ENCODE measurements at regions not wholly inside any gene's neighbourhood (a gene's known extent, or its start where the extent isn't known, plus 50 kb on each side); places are given as distances from the start of the nearest gene placed in this dataset.

- in situ Hi-C loops (cut with HindIII; ENCODE audit: low pct_unique_long_range_greater_than_20kb, low sequenced_read_pairs), result no loop called here
- no peak for DNase-seq (ENCODE audit: low read depth, low spot score)
Observed at GRCh38 chr18:73079920-73080319, 212.1 kb upstream of the NETO1 start.

- in situ Hi-C loops (cut with HindIII; ENCODE audit: low pct_unique_long_range_greater_than_20kb, low sequenced_read_pairs), result no loop called here
- no peak for DNase-seq (ENCODE audit: low read depth, low spot score)
Observed at GRCh38 chr18:73060666-73061288, 193.0 kb upstream of the NETO1 start.

DNA sequence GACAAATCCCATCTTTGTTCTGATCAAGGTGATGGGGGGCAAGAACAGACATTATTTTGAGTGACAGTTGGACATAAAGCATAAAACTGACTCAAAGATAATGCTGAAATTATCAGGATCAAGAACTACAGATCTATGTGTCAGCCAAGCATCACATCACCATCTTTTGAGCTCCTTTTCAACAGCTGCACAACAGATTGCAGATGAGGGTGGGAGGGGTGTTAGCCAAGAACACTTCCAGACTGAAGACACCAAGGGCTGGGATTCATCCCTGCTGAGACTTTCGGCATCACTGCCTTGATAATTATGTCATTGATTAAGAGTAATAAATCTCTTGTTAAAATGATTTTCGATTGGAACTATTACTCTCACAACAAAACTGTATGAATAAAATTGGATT, 191.5 kb upstream of the NETO1 start:
- DNase-seq (ENCODE audit: low read depth, low spot score), result no peak
- in situ Hi-C loops (cut with HindIII; ENCODE audit: low pct_unique_long_range_greater_than_20kb, low sequenced_read_pairs), result no loop called here

DNA sequence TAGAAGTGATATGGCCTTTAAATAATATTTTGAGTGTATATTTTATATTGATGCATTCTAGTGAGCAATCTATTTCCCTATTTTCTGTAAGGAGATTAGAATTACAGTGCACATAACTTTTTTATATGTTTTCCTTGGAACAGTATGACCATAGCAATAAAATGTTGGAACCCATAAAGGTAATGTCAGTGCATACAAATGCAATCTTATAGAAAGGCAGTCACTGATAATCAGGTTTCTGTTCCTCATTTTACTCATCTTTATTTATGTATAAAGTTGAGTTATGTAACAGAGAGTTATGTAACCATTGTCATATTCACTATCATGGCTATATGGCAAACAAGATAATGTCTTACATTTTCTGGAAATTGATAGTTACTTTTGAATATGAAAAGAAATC, 179.9 kb upstream of the NETO1 start:
- no peak for DNase-seq (ENCODE audit: low read depth, low spot score)
- in situ Hi-C loops (cut with HindIII; ENCODE audit: low pct_unique_long_range_greater_than_20kb, low sequenced_read_pairs), result no loop called here

DNA sequence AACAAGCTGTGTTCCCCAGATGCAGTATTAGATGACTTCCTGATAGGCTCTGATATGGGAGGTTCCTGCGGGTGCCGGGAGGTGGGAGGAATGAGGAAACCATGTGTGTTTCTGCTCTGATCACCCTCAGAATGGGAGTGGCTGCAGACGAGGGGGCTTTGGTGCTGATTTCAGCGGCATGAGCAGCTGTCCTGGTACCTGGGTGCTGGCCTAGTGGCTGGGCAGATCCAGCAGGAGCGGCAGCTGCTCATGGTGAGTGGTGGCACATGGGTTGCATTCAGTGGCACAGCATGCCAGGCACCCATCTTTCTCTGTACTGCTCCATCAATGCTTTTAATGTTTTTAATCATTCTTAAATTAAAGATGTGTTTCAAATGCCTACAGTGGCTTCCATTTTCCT, 177.2 kb upstream of the NETO1 start:
- in situ Hi-C loops (cut with HindIII; ENCODE audit: low pct_unique_long_range_greater_than_20kb, low sequenced_read_pairs), result no loop called here
- no peak for DNase-seq (ENCODE audit: low read depth, low spot score)

DNA sequence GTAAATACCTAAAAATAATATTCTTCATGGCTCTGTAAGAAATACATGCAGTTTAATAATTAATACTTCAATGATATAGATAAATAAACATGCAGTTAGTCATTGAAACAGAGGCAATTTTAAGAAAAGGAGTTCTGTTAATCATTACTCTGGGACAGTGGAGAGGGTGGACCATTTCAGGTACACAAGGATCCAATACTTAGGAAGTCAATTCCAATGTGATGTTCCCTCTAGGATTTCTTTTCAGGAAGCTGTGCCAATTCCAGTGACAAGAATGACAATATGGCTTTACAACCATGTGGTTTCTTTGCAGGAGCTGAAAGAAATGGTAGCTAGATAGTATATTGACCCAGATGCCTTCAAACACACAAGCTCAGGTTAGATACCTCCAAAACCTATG, 175.8 kb upstream of the NETO1 start:
- DNase-seq (ENCODE audit: low read depth, low spot score), result no peak
- in situ Hi-C loops (cut with HindIII; ENCODE audit: low pct_unique_long_range_greater_than_20kb, low sequenced_read_pairs), result no loop called here

DNA sequence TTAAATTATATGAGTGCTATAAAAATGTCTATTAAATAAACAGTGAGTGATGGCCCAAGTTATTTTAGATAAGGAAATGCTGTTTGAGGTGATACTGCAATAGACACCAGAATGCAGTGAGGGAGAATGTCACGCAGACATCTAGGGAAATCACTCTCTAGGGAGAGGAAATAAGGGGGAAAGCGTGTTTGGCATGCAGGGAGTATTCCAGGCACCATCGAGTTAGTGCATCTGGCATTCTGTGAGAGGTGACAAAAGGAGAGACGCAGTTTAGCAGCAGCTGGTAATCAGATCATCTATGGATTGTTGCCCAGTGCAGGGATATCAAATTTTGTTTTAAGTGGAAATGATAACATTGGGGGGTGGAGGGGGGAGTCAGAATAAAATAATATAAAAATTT, 175.4 kb upstream of the NETO1 start:
- DNase-seq (ENCODE audit: low read depth, low spot score), result no peak
- in situ Hi-C loops (cut with HindIII; ENCODE audit: low pct_unique_long_range_greater_than_20kb, low sequenced_read_pairs), result no loop called here

- no peak for DNase-seq (ENCODE audit: low read depth, low spot score)
- in situ Hi-C loops (cut with HindIII; ENCODE audit: low pct_unique_long_range_greater_than_20kb, low sequenced_read_pairs), result no loop called here
Observed at GRCh38 chr18:73040247-73040646, 172.5 kb upstream of the NETO1 start.

DNA sequence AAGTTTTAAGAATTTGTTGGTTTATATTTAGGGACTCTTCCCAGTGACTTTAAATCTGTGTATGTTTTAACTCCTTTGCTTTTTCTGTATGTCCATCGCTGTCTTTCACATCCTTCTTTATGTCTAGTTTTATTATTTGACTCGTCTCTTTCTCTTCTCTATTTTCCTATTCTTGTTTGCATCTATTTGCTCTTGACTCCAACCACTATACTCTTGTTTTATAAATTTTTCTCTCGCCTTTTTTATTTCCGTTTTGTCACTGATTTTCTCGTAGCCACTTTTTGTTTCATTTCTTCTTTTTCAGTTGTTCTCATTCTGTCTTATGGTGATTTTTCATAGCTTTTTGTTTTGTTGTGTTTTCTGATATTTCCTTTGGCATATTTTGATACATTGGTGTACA, 170.5 kb upstream of the NETO1 start:
- in situ Hi-C loops (cut with HindIII; ENCODE audit: low pct_unique_long_range_greater_than_20kb, low sequenced_read_pairs), result no loop called here

GRCh38 chr18:73023975-73024374, 156.2 kb upstream of the NETO1 start:
- in situ Hi-C loops (cut with HindIII; ENCODE audit: low pct_unique_long_range_greater_than_20kb, low sequenced_read_pairs), result no loop called here
- DNase-seq (ENCODE audit: low read depth, low spot score), result no peak

More for the DNA sequence above, 170.5 kb upstream of the NETO1 start:
- no peak for DNase-seq (ENCODE audit: low read depth, low spot score)

- no peak for DNase-seq (ENCODE audit: low read depth, low spot score)
- in situ Hi-C loops (cut with HindIII; ENCODE audit: low pct_unique_long_range_greater_than_20kb, low sequenced_read_pairs), result no loop called here
Observed at GRCh38 chr18:73009691-73010090, 141.9 kb upstream of the NETO1 start.

GRCh38 chr18:73007915-73008308, 140.1 kb upstream of the NETO1 start:
- in situ Hi-C loops (cut with HindIII; ENCODE audit: low pct_unique_long_range_greater_than_20kb, low sequenced_read_pairs), result no loop called here
- no peak for DNase-seq (ENCODE audit: low read depth, low spot score)

GRCh38 chr18:73007195-73007914, 139.6 kb upstream of the NETO1 start:
- no peak for DNase-seq (ENCODE audit: low read depth, low spot score)
- in situ Hi-C loops (cut with HindIII; ENCODE audit: low pct_unique_long_range_greater_than_20kb, low sequenced_read_pairs), result no loop called here

DNA sequence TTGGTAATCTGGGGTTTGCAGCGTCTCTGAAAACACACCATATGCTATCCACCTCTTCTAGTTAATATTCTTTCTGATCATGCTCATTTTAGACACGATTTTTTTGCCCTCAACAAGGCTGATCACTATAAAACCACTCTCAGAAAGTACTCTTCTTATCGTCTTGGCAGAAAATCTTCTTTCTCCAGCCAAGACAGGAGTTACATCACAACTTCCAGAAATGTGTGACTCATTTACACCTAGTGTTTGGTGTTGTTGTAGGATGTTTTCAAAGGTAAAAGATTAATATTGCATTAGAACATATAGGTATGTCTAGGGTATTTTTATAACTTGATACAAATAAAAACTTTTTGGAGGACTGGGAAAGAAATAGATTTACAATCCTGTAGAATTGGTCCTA, 138.5 kb upstream of the NETO1 start:
- in situ Hi-C loops (cut with HindIII; ENCODE audit: low pct_unique_long_range_greater_than_20kb, low sequenced_read_pairs), result no loop called here

DNA sequence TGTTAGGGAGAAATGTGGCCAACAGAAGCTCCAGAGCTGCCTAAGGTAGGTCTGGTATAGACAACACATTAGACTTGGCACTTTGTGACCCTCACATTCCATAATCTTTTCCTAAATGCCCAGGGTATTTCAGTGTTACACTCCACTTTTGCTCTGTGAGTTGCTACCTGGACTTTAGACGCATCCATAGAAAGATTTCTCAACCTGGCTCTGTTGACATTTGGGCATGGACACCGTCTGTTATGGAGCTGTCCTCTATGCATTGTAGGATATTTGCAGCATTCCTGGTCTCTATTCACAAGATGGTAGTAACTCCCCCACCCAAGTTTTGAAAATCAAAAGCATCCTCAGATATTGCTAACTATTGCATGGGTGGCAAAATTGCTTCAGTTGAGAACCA, 136.5 kb upstream of the NETO1 start:
- no peak for DNase-seq (ENCODE audit: low read depth, low spot score)
- in situ Hi-C loops (cut with HindIII; ENCODE audit: low pct_unique_long_range_greater_than_20kb, low sequenced_read_pairs), result no loop called here

More for the DNA sequence above, 138.5 kb upstream of the NETO1 start:
- DNase-seq (ENCODE audit: low read depth, low spot score), result no peak

DNA sequence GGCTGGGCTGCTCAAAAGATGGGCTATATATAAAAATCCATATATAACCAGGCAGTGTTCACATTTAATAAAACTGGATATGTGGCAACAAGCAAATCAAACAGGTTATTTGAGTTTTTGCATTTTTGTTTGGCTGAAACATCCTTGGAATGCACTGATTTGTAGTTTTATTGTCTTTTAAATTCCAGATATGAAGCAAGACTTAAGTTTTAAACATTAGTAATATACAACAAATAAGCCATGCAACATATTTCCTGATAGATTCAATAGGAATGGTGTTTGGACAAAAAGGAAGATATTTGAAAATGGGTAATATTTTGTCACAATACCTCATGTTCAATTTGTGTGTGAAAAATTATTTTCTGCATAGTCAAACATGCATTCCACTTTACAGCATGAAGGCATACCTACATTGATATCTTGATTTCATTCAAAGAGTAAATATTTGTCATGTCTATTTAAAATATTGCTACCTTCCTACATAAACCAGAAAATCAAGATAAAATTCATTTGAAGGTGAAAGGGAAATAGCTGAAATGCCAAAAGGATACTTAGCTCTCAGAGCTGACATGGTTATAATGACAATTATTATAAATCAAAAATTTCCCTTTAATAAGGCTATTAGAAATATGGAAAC, 132.3 kb upstream of the NETO1 start:
- in situ Hi-C loops (cut with HindIII; ENCODE audit: low pct_unique_long_range_greater_than_20kb, low sequenced_read_pairs), result no loop called here
- no peak for DNase-seq (ENCODE audit: low read depth, low spot score)

DNA sequence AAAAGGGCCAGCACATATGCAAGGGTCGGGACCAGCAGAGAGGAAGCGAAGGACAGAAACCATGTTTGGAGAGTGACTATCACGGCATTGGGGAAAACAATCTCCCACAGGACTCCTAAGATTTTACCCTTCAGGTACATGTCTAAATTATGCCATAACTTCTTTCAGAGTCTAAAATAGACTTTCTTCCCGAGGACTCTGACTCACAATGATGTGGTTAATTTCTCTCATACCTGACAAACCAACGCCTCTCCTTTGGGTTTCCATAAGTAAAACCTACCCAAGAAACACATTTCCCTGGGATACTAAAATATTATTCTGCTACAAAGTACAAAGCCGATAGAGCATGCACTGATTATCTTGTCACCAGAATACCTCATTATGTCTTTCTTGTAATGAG, 127.8 kb upstream of the NETO1 start:
- in situ Hi-C loops (cut with HindIII; ENCODE audit: low pct_unique_long_range_greater_than_20kb, low sequenced_read_pairs), result no loop called here
- no peak for DNase-seq (ENCODE audit: low read depth, low spot score)

DNA sequence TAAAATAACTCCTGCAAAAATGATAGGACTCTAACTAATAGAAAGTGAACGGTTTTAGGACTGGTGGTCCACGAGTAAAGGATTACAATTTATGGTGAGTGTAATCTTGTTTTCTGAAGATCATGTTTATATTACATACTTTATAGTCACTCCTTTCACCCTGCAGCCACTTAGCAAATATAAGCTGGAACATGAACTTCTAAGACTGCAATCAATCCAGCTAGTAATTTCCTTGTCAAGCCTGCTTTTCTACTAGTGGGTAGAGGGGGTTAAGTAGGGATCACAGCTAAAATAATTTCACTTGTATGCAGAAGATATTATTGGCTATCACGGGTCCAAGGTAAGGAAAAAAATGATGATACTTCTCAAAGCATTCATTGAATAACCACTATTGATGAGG, 125.5 kb upstream of the NETO1 start:
- in situ Hi-C loops (cut with HindIII; ENCODE audit: low pct_unique_long_range_greater_than_20kb, low sequenced_read_pairs), result no loop called here
- no peak for DNase-seq (ENCODE audit: low read depth, low spot score)

DNA sequence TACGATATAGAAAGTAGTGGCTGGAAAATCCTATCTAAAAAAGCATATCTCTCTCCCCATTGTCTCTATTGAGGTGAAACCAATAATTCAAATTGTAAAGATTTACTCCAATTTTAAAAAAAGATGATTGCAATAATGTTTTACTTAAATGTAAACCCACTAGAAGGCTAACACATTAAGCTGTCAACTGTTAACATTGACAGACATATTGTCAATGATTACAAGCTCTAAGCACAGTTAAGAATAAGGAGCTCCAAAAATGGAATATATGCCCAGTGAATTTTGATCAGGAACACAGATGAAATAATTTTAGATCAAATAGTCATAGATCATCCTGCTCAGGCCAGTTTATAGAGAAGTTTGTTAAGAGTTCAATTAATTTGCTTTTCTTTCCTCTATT, 123.6 kb upstream of the NETO1 start:
- DNase-seq (ENCODE audit: low read depth, low spot score), result no peak
- in situ Hi-C loops (cut with HindIII; ENCODE audit: low pct_unique_long_range_greater_than_20kb, low sequenced_read_pairs), result no loop called here
